MG63 (cell line): ENCODE measurements at regions not wholly inside any gene's neighbourhood (a gene's known extent, or its start where the extent isn't known, plus 50 kb on each side); places are given as distances from the start of the nearest gene placed in this dataset.
A peak's percentile ranks its signal among the peaks of the same experiment; 100 is the strongest.
"Not testable (repeated sequence)": the region's sequence is repeated elsewhere in the genome, so short reads cannot be mapped to it uniquely, and the experiment has no call there.

Experiments
- DNase-seq: peaks from one replicate; pipeline ENCODE4 v3.0.0-alpha.2; 2020
- H3K27me3 ChIP-seq: fragments of 250-450 bp; sonication (Bioruptor Pico); 2 replicates; pipeline ENCODE4 v1.5.1; 2020; ENCODE audit warnings: mild to moderate bottlenecking, moderate library complexity
- H3K36me3 ChIP-seq: fragments of 250-450 bp; sonication (Bioruptor Pico); 2 replicates; pipeline ENCODE4 v1.5.1; 2020; ENCODE audit warnings: mild to moderate bottlenecking, moderate library complexity
- H3K4me3 ChIP-seq: fragments of 250-450 bp; sonication (Bioruptor Pico); 2 replicates; pipeline ENCODE4 v1.5.1; 2020; ENCODE audit warnings: mild to moderate bottlenecking, moderate library complexity
- H3K9me3 ChIP-seq: fragments of 250-450 bp; sonication (Bioruptor Pico); 2 replicates; pipeline ENCODE4 v1.5.1; 2020; ENCODE audit warnings: mild to moderate bottlenecking, moderate library complexity

DNA sequence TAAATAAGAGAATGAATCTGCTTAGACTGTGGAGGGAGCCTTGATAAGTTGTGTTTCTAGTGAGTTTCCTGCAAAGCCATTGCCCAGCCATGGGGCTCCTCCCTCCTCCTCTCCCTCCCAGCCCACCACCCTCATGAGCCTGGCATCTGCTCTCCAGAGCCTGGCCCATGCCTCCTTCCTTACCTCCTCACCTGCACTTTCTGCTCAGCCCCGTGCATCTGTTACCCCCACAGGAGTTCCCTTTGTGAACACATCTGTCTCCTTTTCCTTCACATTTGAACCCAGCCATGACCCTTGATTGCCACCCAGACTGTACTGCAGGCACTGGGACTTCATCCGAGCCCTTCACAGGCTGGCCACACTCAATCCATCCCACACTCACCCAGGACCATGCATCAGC, 395.6 kb downstream of the IRX2 start:
- no peak for DNase-seq
- Histone ChIP-seq H3K36me3 (no peaks in the 10 kb centered on the region), H3K9me3 (no peaks in the 10 kb centered on the region; the same call in 1 of the 2 replicates), H3K4me3 (no peak overlapping the region), H3K27me3 (peaks cover 5% of the 10 kb centered on the region)

DNA sequence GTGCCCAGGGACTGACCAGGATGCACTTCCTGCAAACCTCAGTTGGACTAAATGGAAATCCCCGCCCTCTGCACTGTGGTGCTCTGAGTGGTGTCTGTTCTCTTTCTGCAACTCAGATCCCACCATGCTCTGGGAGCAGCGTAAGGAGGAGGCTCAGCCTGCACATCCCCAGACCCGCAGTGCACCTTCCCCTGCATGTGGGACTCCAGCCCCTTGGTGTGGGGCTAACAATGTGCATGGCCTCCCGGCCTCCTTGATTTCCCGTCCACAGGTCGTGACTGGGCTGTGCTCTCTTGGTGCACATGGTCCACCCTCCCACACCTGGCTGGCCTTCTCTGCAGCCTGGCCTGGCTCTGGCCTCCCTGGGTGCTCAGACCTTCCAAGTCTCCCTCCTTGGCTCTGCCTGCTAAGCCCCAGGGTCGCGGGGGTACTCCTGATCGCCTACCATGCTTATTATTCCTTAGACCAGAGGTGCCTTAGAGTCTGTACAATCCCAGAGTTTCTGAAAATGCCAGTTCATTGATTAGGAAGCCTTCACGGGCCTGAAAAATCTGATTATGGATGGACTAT, 397.5 kb downstream of the IRX2 start:
- H3K9me3 ChIP-seq = peaks cover 14% of the 10 kb centered on the region
- DNase-seq = no peak
- peaks cover 5% of the 10 kb centered on the region for H3K27me3 ChIP-seq
- no peaks in the 10 kb centered on the region for H3K36me3 ChIP-seq
- H3K4me3 ChIP-seq = no peak overlapping the region

DNA sequence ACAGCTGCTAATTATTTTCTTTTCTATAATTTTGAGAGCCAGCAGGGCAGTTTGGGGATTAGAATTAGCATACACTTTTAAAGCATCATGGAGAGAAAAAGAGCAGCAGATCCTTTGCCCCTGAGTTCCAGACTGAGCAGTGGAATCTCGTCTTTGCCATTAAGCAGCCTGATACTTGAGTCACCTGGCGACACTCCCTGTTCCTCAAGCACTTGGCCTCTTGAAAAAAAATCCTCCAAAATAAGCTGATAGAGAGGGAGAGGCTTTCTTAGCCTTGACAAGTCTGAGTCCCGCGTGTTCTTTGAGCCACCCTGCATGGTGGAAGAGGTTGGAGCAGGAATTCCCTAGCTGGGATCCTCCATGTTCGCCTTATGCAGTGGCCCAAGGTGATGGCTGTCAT, 398.3 kb downstream of the IRX2 start:
- DNase-seq = no peak
- peaks cover 3% of the 10 kb centered on the region for H3K27me3 ChIP-seq

DNA sequence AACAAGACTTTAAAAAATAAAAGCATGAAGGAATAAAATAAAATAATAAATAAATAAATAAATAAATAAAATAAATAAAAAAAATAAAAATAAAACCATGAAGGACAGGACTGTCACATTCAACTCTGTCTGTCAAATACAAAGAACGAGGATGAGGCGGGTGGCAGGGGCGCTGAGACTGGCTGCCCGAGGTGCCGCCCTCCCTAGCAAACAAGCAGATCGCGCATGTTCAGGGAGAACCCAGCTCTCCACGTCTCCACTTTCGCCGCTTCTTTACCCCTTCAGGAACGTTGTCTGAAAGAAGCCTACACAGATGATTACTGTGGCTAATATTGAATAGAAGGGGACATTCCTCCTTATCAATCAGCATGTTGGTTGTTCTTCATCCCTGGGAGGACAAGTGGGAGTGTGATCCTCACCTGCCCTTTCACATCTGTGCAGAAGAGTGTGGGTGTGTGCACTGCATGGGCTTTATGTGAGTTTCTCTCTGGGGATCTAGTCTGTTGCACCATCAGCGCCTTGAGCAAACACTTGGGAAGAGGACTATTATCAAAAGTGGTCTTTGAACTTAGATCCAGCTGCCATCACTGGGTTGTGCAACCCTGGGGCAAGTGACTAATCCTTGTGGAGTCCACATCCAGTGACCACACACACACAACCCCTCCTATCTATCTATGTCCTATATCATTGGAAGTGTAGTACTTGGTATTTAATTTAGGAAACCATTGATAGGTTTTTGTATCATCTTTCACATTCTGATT, 399.2 kb downstream of the IRX2 start:
- Histone ChIP-seq H3K9me3 (peaks cover 15% of the 10 kb centered on the region), H3K4me3 (no peak overlapping the region), H3K27me3 (no peaks in the 10 kb centered on the region; the same call in 1 of the 2 replicates), H3K36me3 (no peaks in the 10 kb centered on the region)
- DNase-seq = no peak

More for the DNA sequence above, 398.3 kb downstream of the IRX2 start:
- Histone ChIP-seq H3K4me3 (no peak overlapping the region), H3K9me3 (peaks cover 14% of the 10 kb centered on the region), H3K36me3 (no peaks in the 10 kb centered on the region)

DNA sequence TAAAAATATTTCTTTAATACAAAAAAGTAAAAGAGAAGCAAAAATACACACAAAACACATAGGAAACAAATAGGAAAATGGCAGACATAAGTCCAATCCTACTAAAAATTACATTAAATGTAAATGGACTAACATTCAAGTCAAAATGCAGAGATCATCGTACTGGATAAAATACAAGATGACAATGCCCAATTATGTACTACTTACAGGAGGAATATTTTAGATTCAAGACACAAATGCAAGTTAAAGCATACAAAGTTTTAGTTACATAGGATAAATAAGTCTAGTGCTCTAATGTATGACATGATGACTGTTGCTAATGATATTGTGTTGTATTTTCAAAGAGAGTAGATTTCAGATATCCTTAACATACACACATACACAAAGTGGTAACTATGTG, 401.7 kb downstream of the IRX2 start:
- H3K27me3 ChIP-seq, H3K36me3 ChIP-seq, DNase-seq, H3K4me3 ChIP-seq: not testable (repeated sequence)
- H3K9me3 ChIP-seq = peaks cover 22% of the 10 kb centered on the region

DNA sequence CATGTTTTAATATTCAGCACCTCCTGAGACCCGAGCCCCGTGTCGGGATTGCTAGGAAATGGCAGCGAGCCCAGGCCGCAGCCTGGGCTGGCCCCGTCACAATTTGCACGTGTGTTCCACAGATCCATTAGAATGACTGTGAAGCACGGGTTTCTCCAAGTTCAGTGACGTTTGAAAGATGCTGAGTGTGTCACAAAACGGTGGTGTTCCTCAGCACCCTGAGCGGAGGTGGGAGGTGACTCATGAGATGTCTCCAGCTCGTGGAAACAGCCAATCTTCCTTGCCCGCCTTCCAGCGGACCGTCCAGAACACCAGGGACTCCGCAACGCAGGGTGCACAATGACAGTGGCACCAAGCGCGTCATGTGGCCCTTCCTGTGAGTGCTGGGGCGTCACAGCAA, 412.8 kb downstream of the IRX2 start:
- Histone ChIP-seq H3K9me3 (no peaks in the 10 kb centered on the region), H3K4me3 (no peak overlapping the region), H3K36me3 (no peaks in the 10 kb centered on the region), H3K27me3 (peaks cover 41% of the 10 kb centered on the region)
- DNase-seq = no peak

DNA sequence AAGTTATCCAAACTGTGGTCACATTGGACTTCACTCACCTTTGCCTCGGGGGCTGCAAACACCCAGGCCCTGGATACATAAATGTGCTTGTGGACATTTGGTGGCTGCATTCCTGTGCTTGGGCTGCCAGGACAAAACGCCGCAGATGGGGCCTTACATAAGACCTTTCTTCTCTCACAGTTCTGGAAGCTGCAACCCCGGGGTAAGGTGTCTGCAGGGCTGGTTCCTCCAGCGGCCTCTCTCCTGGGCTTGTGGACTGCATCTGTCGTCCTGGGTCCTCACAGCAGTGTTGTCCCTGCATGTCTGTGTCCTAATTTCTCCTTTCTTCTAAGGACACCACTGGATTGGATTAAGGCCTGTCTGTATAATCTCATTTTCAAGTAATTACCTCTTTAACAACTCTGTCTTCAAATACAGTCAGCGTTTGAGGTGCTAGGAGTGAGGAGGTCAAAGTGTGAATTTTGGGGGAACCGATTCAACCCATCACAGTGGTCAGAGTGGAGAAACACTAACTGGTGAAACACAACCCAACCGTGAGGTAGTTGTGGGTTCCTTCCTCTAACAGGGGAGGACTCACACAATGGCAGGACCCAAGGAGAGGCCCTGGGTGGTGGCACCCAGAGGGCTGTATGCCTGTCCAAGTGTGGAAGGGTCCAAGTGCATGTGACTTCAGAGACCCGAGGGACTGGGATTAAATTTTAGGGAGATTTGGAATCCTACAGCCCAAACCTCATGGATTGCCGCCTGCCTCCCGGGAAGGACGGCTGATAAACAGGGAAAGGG, 415.6 kb downstream of the IRX2 start:
- no peaks in the 10 kb centered on the region for H3K9me3 ChIP-seq
- no peak for DNase-seq
- H3K4me3 ChIP-seq = no peak overlapping the region
- H3K36me3 ChIP-seq = no peaks in the 10 kb centered on the region
- H3K27me3 ChIP-seq = peaks cover 25% of the 10 kb centered on the region

DNA sequence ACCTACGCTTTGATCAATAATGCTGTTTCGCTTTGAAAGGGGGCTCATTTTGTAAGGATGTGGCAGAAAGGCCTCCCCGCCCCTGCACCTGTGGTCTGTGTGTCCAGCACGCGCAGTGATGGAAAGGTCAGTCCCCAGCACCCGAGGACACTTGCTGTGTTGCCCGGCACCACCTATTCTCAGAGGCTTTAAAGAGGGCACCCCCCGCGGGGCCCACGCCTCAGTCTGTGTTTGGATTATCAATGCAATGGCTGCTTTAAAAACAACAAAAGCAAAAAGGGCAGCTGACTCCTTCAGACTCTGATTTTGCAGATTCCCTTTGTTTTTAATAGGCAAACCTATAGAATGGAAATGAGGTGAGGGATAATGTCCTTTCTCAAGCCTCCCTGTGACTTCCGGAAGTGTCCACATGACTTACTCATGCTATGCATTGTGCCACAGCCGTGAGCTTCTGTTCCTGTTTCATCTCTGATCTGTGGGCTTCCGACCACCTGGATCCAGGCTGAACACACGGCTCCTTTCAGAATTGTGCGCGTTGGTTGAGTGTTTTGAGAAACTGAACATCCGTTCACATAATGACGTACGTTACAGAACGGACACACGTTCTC, 416.2 kb downstream of the IRX2 start:
- Histone ChIP-seq H3K36me3 (no peaks in the 10 kb centered on the region), H3K27me3 (peaks cover 21% of the 10 kb centered on the region), H3K9me3 (no peaks in the 10 kb centered on the region), H3K4me3 (no peak overlapping the region)
- no peak for DNase-seq

DNA sequence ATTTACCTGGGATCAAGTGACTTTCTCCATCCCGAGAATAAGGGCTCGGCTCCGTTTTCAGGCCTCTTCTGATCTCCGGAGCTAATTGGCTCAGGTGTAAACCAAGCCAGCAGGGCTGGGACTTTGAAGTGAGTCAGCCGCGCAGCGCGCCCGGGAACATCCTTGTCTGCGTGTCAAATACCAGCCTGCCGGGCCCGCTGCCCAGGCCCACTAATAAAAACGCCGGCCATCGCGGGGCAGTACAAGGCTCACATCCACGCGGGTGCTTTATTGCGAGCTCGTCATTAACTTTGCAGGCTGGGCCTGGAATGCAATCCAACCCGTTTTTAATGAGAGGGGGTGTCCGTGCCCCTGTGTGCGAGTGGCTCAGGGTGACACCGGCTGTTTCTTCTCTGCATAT, 416.8 kb downstream of the IRX2 start:
- Histone ChIP-seq H3K36me3 (no peaks in the 10 kb centered on the region), H3K27me3 (peaks cover 16% of the 10 kb centered on the region), H3K9me3 (no peaks in the 10 kb centered on the region), H3K4me3 (no peak overlapping the region)
- DNase-seq = peak; percentile 77

DNA sequence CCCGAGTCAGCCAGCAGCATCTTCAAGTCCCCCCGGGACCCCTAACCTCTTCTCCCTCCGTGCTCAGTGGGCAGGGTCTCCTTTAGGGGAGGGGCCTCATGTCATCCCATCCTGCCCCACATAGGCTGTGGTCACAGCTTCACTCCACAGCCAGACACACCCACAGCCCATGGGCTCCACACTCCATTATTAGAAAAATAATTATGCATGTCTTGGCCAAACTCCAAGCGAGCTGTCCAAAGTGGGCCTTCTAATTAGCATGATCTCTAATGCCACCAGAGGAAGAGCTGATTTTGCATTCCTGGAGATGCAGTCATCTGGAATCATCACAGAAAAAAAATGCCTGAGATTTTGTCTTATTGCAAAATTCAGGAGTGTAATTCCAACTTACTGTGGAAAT, 418.2 kb downstream of the IRX2 start:
- no peaks in the 10 kb centered on the region for H3K36me3 ChIP-seq
- H3K9me3 ChIP-seq = no peaks in the 10 kb centered on the region
- DNase-seq = no peak
- no peak overlapping the region for H3K4me3 ChIP-seq
- peaks cover 7% of the 10 kb centered on the region for H3K27me3 ChIP-seq

DNA sequence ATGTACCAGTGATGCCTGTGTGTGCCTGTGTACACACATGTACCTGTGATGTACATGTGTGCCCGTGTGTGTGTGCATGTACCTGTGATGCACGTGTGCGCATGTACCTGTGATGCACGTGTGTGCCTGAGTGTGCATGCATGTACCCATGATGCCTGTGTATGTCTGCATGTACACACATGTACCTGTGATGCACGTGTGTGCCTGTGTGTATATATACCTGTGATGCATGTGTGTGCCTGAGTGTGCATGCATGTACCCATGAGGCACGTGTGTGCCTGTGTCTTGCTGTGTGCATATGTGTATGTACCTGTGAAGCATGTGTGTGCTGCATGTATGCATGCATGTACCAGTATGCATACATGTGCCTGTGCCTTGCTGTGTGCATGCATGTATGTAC, 419.0 kb downstream of the IRX2 start:
- no peaks in the 10 kb centered on the region for H3K36me3 ChIP-seq
- H3K9me3 ChIP-seq = no peaks in the 10 kb centered on the region
- H3K27me3 ChIP-seq = peaks cover under 1% of the 10 kb centered on the region; the same call in 1 of the 2 replicates
- no peak overlapping the region for H3K4me3 ChIP-seq
- no peak for DNase-seq

DNA sequence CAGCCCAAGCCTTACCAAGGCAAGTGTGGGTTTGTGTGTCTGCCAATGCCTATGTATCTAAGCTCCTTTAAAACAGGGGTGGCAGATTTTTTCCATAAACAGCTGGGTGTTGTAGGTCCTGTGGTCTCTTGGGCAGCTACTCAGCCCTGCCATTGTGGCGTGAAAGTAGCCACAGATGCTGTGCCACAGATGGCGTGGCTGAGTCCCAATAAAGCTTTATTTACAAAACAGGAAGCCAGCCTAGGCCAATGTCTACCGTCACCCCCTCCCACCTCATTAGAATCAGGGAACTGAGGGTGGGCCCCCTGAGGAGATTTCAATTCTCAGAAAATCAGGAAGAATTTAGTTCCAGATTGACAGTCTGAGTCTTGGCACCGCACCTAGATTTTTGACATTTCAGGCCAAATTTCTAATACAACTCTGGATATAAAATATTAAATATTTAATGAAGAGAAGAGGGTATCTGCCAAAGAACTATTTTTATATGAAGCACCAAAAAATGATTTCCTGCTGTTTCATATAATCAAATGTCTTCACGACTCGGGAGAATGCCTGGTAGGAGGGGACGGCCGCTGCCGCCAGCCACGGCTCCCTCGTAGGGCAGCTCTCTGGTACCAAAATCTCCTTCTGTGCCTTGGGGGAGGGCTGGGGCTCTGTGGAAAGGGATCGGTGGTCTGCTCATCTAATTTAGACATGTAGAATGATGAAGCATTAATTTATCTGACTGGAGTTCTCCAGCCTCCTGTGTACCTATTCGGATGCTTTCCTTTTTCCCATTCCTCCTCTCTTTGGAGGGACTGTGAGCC, 420.9 kb downstream of the IRX2 start:
- Histone ChIP-seq H3K27me3 (no peaks in the 10 kb centered on the region; the same call in 1 of the 2 replicates), H3K36me3 (no peaks in the 10 kb centered on the region), H3K4me3 (no peak overlapping the region), H3K9me3 (no peaks in the 10 kb centered on the region)
- DNase-seq = no peak

DNA sequence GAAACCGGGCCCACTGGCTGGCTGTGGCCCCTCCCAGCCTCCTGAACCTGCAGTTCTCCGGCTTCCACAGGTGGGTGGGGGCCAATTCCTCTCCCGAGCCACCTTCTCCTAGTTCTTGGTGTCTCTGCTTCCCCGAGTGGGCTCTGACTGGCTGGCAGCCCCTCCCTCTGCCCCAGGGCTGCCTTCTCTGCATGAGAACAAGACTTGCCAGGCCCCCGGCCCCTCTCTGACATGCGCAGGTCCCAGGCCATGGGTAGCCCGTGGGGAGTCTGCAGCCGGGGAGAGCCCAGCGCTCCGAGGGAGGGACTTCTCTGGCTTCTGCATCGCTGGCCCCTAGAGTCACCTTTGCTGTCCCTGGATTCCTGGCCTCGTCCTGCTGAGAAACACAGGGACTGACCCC, 421.7 kb downstream of the IRX2 start:
- Histone ChIP-seq H3K36me3 (no peaks in the 10 kb centered on the region), H3K9me3 (no peaks in the 10 kb centered on the region)

DNA sequence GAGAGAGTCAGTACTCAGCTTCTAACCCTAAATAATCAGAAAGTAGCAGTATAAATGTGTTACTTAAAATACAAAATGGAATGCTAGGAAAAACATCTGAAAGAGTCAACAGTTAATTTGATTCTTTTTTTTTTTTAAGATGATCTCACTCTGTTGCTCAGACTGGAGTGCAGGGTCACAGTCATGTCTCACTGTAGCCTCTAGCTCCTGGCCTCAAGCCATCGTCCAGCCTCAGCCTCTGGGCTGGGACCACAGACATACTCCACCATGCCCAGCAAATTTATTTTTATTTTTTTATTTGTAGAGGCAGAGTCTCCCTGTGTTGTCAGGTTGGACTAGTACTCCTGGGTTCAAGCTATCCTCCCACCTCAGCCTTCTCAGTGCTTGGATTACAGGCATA, 424.9 kb downstream of the IRX2 start:
- DNase-seq = peak; percentile 81
- H3K36me3 ChIP-seq = no peaks in the 10 kb centered on the region
- no peak overlapping the region for H3K4me3 ChIP-seq
- no peaks in the 10 kb centered on the region for H3K9me3 ChIP-seq
- H3K27me3 ChIP-seq = no peaks in the 10 kb centered on the region; the same call in 1 of the 2 replicates

More for the DNA sequence above, 421.7 kb downstream of the IRX2 start:
- H3K4me3 ChIP-seq = no peak overlapping the region
- no peak for DNase-seq
- H3K27me3 ChIP-seq = no peaks in the 10 kb centered on the region; the same call in 1 of the 2 replicates

DNA sequence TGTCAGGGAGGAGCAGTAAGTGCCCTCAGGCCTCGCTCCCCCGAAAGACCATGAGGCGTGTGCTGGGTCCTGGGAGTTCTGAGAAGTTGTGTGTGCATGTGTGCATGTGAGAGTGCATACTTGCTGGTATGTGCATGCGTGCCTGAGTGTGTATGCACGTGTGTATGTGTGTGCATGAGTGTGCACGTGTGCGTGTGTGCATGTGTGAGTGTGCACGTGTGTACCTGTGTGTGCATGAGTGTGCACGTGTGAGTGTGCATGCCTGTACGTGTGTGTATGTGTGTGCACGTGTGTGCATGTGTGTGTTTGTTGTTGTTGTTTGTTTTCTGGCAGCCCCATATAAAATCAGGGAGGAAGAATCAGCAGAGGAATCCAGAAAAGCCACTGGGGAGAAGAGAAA, 426.7 kb downstream of the IRX2 start:
- H3K9me3 ChIP-seq = no peaks in the 10 kb centered on the region
- no peaks in the 10 kb centered on the region for H3K36me3 ChIP-seq
- no peaks in the 10 kb centered on the region for H3K27me3 ChIP-seq
- DNase-seq = no peak
- H3K4me3 ChIP-seq = no peak overlapping the region

DNA sequence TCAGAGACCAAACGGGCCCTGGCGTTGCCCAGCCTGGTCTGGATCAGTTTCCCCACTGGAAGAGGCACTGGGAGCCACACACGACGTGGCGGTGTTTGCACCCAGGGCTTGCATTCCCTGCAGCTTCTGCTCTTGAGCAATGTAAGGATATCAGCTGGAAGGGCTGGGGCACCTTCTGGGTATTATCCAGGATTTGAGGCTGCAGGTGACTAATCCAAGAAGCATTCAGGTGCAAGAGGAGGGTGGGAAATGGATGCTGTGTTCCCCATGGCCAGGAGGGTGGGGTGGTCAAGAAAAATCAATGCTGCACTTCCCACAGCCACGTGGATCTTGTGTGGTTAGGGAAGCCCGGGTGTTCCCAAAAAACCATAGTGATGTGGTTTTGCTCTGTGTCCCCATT, 430.9 kb downstream of the IRX2 start:
- DNase-seq = no peak
- H3K4me3 ChIP-seq = no peak overlapping the region
- no peaks in the 10 kb centered on the region for H3K27me3 ChIP-seq
- peaks cover 12% of the 10 kb centered on the region for H3K9me3 ChIP-seq
- H3K36me3 ChIP-seq = no peaks in the 10 kb centered on the region
